ENCODE measurements at regions not wholly inside any gene's neighbourhood (a gene's known extent, or its start where the extent isn't known, plus 50 kb on each side); places are given as distances from the start of the nearest gene placed in this dataset.
"Not testable (repeated sequence)": the region's sequence is repeated elsewhere in the genome, so short reads cannot be mapped to it uniquely, and the experiment has no call there.

GRCh38 chr4:118629697-118630096, 55.5 kb upstream of the METTL14 start:
- TF ChIP-seq CTCF (IDR thresholded peaks at IDR 0.05); POLR2A (IDR thresholded peaks at IDR 0.05); EP300 (IDR thresholded peaks at IDR 0.05; ENCODE audit: low read depth); POLR2AphosphoS5 (IDR thresholded peaks at IDR 0.05): not testable (repeated sequence)
